Small intestine (tissue), 7 donors: ENCODE measurements at regions not wholly inside any gene's neighbourhood (a gene's known extent, or its start where the extent isn't known, plus 50 kb on each side); places are given as distances from the start of the nearest gene placed in this dataset.

Experiments
- DNase-seq, 2 donors: peaks; one replicate each; pipeline versions ENCODE4 v3.0.0 to v3.0.0-alpha.2; 2013
- FAIRE-seq: peaks from 2 replicates; lab custom pipeline; 2012; peaks lifted over from hg19 to GRCh38; lab: Jason Lieb, UNC
- H3K27ac ChIP-seq, 3 donors: one replicate each; pipeline ENCODE4 v1.5.1; 2013; ENCODE audit warnings: low read length in 2 of 3, mild to moderate bottlenecking in 2 of 3, control low read depth in 1 of 3, inconsistent platforms in 1 of 3, low read depth in 1 of 3, moderate library complexity in 1 of 3
- H3K27me3 ChIP-seq, 3 donors: one replicate each; pipeline ENCODE4 v1.6.1; 2013; ENCODE audit warnings: low read length in 3 of 3, inconsistent platforms in 1 of 3; ENCODE audit not compliant: control insufficient read depth in 3 of 3, insufficient read depth in 3 of 3
- H3K36me3 ChIP-seq, 3 donors: one replicate each; pipeline ENCODE4 v1.6.1; 2013; ENCODE audit warnings: low read length in 3 of 3, inconsistent platforms in 1 of 3, low read depth in 1 of 3, mild to moderate bottlenecking in 1 of 3, moderate library complexity in 1 of 3; ENCODE audit not compliant: control insufficient read depth in 3 of 3, insufficient read depth in 2 of 3
- H3K4me1 ChIP-seq, 3 donors: one replicate each; pipeline ENCODE4 v1.6.1; 2013; ENCODE audit warnings: low read length in 2 of 3, inconsistent platforms in 1 of 3, low read depth in 1 of 3, mild to moderate bottlenecking in 1 of 3, moderate library complexity in 1 of 3; ENCODE audit not compliant: control insufficient read depth in 3 of 3, insufficient read depth in 2 of 3
- H3K4me3 ChIP-seq, 3 donors: one replicate each; pipeline ENCODE4 v1.5.1; 2013; ENCODE audit warnings: low read length in 3 of 3, control low read depth in 1 of 3, inconsistent platforms in 1 of 3, low read depth in 1 of 3, mild to moderate bottlenecking in 1 of 3, moderate library complexity in 1 of 3
- H3K9me3 ChIP-seq, 2 donors: one replicate each; pipeline ENCODE4 v1.6.1; 2013; ENCODE audit warnings: low read depth in 1 of 2, low read length in 1 of 2; ENCODE audit not compliant: control insufficient read depth in 2 of 2, insufficient read depth in 1 of 2
- WGBS, 3 donors: extraction: QIAGEN DNeasy Blood & Tissue Kit; methylation state at CpG; one replicate each; pipeline ENCODE4 v1.1.7; 2013; 5-methylcytosine and 5-hydroxymethylcytosine counted together
- donor health status: healthy with polysubstance abuse.
- donor health status: control.
- donor health status: control.
- donor health status: Bipolar disorder and iron deficiency.
- donor health status: healthy.

DNA sequence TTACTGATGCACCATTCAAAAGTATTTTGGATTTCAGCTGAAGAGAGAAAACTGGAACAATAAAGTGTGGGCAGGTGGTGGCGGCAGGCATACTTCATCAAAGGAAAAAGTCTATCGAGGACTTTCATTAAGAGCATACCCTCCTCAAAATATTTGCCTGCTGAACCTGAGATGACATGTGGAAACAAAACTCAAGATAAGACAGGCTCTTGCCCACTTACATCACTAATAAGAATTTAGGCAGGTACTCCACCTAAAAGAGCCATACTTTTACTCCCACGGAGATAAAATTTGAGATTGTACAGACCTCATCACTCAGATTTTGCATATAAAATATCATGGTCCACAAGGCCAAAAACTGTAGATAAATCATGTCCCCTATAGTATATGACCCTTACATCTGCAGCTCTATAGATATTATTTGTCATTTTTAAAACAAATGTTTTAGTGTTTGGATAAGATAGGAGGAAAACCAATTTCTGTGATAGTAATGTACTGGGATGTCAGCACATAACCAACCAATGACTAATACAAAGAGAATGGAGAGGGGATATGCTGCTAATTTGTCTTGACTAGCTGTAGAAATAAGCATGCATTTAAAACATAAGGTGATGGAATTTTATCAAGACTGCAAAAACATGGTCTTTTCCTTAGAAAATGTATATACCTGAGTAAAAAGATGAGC, 730.6 kb upstream of the ZNF608 start:
- Histone ChIP-seq H3K36me3 (no peaks in the 10 kb centered on the region), H3K9me3 (no peaks in the 10 kb centered on the region), H3K4me3 (no peak overlapping the region), H3K27me3 (no peaks in the 10 kb centered on the region), H3K27ac (no peak overlapping the region), H3K4me1 (no peaks in the 10 kb centered on the region)
- WGBS, 3 donors: 83 to 88% (median 86%) methylated on average over 3 of the region's 3 CpGs
- no peak for FAIRE-seq
- DNase-seq: no peak

DNA sequence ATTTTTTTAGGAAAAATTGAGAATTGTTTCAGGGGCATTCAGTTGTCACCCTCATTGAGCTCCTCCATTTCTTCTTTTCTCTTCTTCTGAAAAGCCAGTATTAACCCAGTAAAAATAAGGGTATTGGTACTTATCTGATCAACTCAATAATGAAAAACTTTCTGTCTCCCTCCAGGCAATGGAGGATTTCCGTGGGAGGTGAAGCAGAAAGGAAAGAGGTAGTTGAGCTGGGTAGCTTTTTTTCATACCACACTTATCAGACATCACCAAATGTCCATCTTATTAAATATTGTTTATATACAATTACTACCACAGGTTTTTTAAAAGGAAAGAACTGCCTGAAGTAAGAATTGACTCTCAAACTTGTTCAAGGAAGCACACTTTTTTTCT, 731.1 kb upstream of the ZNF608 start:
- 81 to 83% (median 83%) methylated on average over 1 of the region's 1 CpG for WGBS, 3 donors
- no peak overlapping the region for H3K27ac ChIP-seq
- no peak for FAIRE-seq

DNA sequence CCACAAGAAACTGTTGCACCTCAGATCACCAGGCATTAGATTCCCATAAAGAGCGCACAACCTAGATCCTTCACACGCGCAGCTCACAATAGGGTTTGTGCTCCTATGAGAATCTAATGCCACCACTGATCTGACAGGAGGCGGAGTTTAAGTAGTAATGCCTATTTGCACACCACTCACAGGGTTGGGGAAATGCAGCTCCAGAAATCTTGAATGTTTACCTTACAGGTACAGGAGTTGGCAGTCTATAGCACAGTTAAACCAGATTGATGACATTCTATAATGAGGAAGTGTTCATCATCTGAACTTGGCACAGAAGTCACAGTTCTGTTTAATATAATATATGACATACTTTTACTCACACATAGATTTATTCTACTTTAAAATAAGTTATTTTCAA, 732.2 kb upstream of the ZNF608 start:
- Histone ChIP-seq H3K27me3 (no peaks in the 10 kb centered on the region), H3K9me3 (no peaks in the 10 kb centered on the region), H3K4me3 (no peak overlapping the region), H3K36me3 (no peaks in the 10 kb centered on the region), H3K4me1 (no peaks in the 10 kb centered on the region), H3K27ac (no peak overlapping the region)
- no peak for FAIRE-seq
- 95 to 98% (median 97%) methylated on average over 4 of the region's 4 CpGs for whole genome bisulfite sequencing, 3 donors
- peak in 1 of 2 donors; percentile 8 for DNase-seq

More for the DNA sequence above, 731.1 kb upstream of the ZNF608 start:
- DNase-seq: no peak
- no peaks in the 10 kb centered on the region for H3K4me1 ChIP-seq
- H3K4me3 ChIP-seq: no peak overlapping the region
- H3K9me3 ChIP-seq: no peaks in the 10 kb centered on the region
- no peaks in the 10 kb centered on the region for H3K27me3 ChIP-seq
- H3K36me3 ChIP-seq: no peaks in the 10 kb centered on the region

- Histone ChIP-seq H3K4me3 (no peak overlapping the region), H3K27ac (no peak overlapping the region), H3K27me3 (no peaks in the 10 kb centered on the region), H3K9me3 (no peaks in the 10 kb centered on the region), H3K36me3 (no peaks in the 10 kb centered on the region), H3K4me1 (peaks cover 3 to 5% (median 4%) of the 10 kb centered on the region in 3 donors)
- FAIRE-seq (no peak), DNase-seq (no peak)
- 73 to 77% (median 75%) methylated on average over 5 of the region's 5 CpGs for WGBS, 3 donors
These were observed 734.5 kb upstream of the ZNF608 start for GRCh38 chr5:125480911-125481310.

DNA sequence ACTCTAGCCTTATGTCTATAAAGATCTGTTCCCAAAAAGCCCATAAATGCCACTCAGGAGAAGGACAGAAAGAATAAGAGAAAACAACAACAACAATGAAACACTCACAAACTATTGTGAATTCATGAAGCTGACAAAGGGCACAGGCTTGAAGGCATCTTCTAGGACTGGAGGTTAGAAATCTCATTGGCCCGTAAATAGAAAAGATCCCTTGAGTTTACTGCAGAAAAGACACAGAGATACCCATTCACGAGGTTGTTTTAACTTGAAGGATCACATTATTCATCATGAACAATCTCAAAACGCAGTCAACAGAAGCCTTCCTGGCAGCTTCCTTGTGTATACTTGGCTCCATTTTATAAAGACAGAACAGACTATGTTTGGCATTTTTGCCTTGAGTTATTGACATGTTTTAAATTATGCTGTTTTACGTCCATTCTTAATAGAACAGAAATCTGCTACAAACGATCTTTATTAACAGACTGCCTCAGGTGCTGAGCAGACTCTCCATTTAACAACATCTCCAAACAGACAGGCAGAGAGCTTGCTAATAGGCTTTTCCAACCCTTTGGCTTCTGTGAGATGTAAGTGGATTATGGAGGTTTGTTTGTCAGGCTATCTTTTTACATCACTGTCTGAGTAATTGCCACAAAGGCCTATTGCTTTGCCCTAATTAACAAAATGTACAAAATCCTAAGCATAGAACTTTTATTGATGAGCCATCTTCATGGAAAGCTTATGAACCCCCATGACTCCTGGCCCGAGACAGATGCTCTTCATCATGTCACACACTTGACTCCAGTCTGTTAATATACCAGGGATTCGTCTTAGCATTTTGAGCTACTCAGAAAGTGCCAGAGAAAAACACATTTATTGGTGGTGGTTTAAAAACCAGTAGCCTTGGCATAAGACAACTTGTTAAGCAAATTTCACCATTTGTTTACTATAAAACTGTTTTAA, 735.3 kb upstream of the ZNF608 start:
- no peaks in the 10 kb centered on the region for H3K36me3 ChIP-seq
- H3K27me3 ChIP-seq: no peaks in the 10 kb centered on the region
- no peak for DNase-seq
- no peaks in the 10 kb centered on the region for H3K9me3 ChIP-seq
- H3K4me3 ChIP-seq: no peak overlapping the region
- peaks cover 3 to 6% (median 4%) of the 10 kb centered on the region in 3 donors for H3K4me1 ChIP-seq
- no peak for FAIRE-seq
- no peak overlapping the region for H3K27ac ChIP-seq
- 74 to 89% (median 82%) methylated on average over 7 of the region's 7 CpGs for WGBS, 3 donors

- Histone ChIP-seq H3K4me3 (no peak overlapping the region), H3K9me3 (no peaks in the 10 kb centered on the region), H3K36me3 (no peaks in the 10 kb centered on the region), H3K27ac (no peak overlapping the region), H3K4me1 (peaks cover 3 to 6% (median 4%) of the 10 kb centered on the region in 3 donors), H3K27me3 (no peaks in the 10 kb centered on the region)
- WGBS, 3 donors: 90 to 100% (median 92%) methylated on average over 1 of the region's 1 CpG
- FAIRE-seq: no peak
- DNase-seq: no peak
These were observed 737.2 kb upstream of the ZNF608 start for GRCh38 chr5:125483609-125484008.

DNA sequence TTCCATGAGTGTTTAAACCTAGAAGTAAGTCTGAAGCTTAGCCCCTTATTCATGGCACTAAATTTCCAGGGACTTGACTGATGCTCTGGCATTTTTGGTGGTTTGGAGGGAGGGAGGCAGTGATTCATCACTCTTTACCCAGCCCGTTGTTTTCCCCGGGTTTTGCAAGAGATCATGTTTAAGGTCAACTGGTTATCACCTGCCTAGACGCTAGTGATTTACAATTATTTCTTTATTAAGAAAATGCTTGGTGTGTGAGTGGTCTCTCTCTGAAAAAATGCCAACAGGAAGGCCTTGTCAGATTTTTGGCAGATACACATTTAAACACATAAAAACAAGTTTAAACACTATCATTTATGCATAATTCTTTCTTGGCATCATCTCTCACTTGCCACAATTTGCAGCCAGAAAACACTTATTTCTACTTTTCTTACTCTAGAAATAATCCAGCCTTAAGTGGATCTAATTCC, 737.9 kb upstream of the ZNF608 start:
- peak in 1 of 2 donors; percentile 7 for DNase-seq
- no peaks in the 10 kb centered on the region for H3K27me3 ChIP-seq
- WGBS, 3 donors: 7 to 18% (median 17%) methylated on average over 3 of the region's 3 CpGs
- H3K4me3 ChIP-seq: no peak overlapping the region
- H3K9me3 ChIP-seq: no peaks in the 10 kb centered on the region
- no peak for FAIRE-seq
- H3K27ac ChIP-seq: no peak overlapping the region
- H3K4me1 ChIP-seq: peaks cover 3 to 6% (median 4%) of the 10 kb centered on the region in 3 donors
- H3K36me3 ChIP-seq: no peaks in the 10 kb centered on the region
